Naive thymus-derived CD4-positive, alpha-beta T cell (primary cell): ENCODE measurements at regions not wholly inside any gene's neighbourhood (a gene's known extent, or its start where the extent isn't known, plus 50 kb on each side); places are given as distances from the start of the nearest gene placed in this dataset.

ENCODE experiments used
- ATAC-seq: fragments of 150-1000 bp; cut with Tn5 transposase; 2 replicates; pipeline ENCODE4 v1.10.0; 2021; ENCODE audit warnings: mild to moderate bottlenecking, moderate library complexity
- CTCF ChIA-PET: fragments of 350-600 bp; sonication (Branson Sonifier 250); formaldehyde crosslinking; loops from one replicate; lab custom pipeline; 2021; ENCODE audit warnings: antibody characterized with exemption; lab: Charles Lee
- POLR2A ChIA-PET: fragments of 350-600 bp; sonication (Branson Sonifier 250); formaldehyde crosslinking; loops from one replicate; lab custom pipeline; 2021; ENCODE audit warnings: antibody characterized with exemption, inconsistent platforms; lab: Charles Lee
- DNase-seq, 9 donors: peaks; one replicate each; pipeline versions ENCODE4 v3.0.0 to v3.0.0-alpha.2; 2020 to 2022; ENCODE audit warnings: mixed read lengths in 1 of 9
- H3K27ac ChIP-seq: one replicate; pipeline ENCODE4 v1.7.0; 2013; ENCODE audit warnings: mild to moderate bottlenecking, low read depth, low read length, moderate library complexity
- H3K27me3 ChIP-seq, 2 donors: one replicate each; pipeline ENCODE4 v1.7.0; 2013; ENCODE audit warnings: low read length in 2 of 2, mild to moderate bottlenecking in 2 of 2, moderate library complexity in 2 of 2; ENCODE audit not compliant: control insufficient read depth in 2 of 2, insufficient read depth in 2 of 2
- H3K36me3 ChIP-seq, 3 experiments: 1 replicate in 2 of 3; 2 replicates in 1 of 3; pipeline ENCODE4 v1.7.0; 2013; ENCODE audit warnings: low read length in 3 of 3, mild to moderate bottlenecking in 3 of 3, moderate library complexity in 1 of 3; ENCODE audit not compliant: insufficient read depth in 3 of 3, control insufficient read depth in 2 of 3
- H3K4me1 ChIP-seq, 2 donors: one replicate each; pipeline ENCODE4 v1.7.0; 2013; ENCODE audit warnings: low read length in 2 of 2, mild to moderate bottlenecking in 2 of 2, moderate library complexity in 1 of 2; ENCODE audit not compliant: control insufficient read depth in 2 of 2, insufficient read depth in 2 of 2
- H3K4me3 ChIP-seq: 2 replicates; pipeline ENCODE4 v1.7.0; 2013; ENCODE audit warnings: mild to moderate bottlenecking, low read length
- H3K9me3 ChIP-seq, 3 experiments: 1 replicate in 2 of 3; 2 replicates in 1 of 3; pipeline ENCODE4 v1.7.0; 2013; ENCODE audit warnings: low read length in 3 of 3; ENCODE audit not compliant: control insufficient read depth in 2 of 3
- H3K27ac Mint-ChIP-seq, 9 donors: one replicate each; pipeline ENCODE4 v1.8.0; 2020 to 2022; ENCODE audit warnings: mixed read lengths in 9 of 9, mild to moderate bottlenecking in 8 of 9, moderate library complexity in 5 of 9, inconsistent platforms in 2 of 9
- H3K27me3 Mint-ChIP-seq, 5 donors: one replicate each; pipeline ENCODE4 v1.8.0; 2021 to 2022; ENCODE audit warnings: mixed read lengths in 5 of 5, mild to moderate bottlenecking in 1 of 5
- H3K36me3 Mint-ChIP-seq, 5 donors: one replicate each; pipeline ENCODE4 v1.8.0; 2020 to 2022; ENCODE audit warnings: mixed read lengths in 5 of 5, mild to moderate bottlenecking in 3 of 5, inconsistent platforms in 1 of 5
- H3K4me1 Mint-ChIP-seq, 7 donors: one replicate each; pipeline ENCODE4 v1.8.0; 2020 to 2022; ENCODE audit warnings: mixed read lengths in 7 of 7, mild to moderate bottlenecking in 3 of 7, inconsistent platforms in 1 of 7
- H3K4me3 Mint-ChIP-seq, 10 donors: one replicate each; pipeline ENCODE4 v1.8.0; 2020 to 2022; ENCODE audit warnings: mild to moderate bottlenecking in 10 of 10, mixed read lengths in 10 of 10, moderate library complexity in 6 of 10, inconsistent platforms in 2 of 10
- H3K9me3 Mint-ChIP-seq, 11 donors: one replicate each; pipeline ENCODE4 v1.8.0; 2020 to 2022; ENCODE audit warnings: mixed read lengths in 11 of 11, mild to moderate bottlenecking in 4 of 11, inconsistent platforms in 1 of 11, moderate library complexity in 1 of 11
- intact Hi-C, 2 donors: fragments of 100-400 bp; cut with micrococcal nuclease; formaldehyde crosslinking; loops; one replicate each; pipeline ENCODE4 v1.15.1; 2023

DNA sequence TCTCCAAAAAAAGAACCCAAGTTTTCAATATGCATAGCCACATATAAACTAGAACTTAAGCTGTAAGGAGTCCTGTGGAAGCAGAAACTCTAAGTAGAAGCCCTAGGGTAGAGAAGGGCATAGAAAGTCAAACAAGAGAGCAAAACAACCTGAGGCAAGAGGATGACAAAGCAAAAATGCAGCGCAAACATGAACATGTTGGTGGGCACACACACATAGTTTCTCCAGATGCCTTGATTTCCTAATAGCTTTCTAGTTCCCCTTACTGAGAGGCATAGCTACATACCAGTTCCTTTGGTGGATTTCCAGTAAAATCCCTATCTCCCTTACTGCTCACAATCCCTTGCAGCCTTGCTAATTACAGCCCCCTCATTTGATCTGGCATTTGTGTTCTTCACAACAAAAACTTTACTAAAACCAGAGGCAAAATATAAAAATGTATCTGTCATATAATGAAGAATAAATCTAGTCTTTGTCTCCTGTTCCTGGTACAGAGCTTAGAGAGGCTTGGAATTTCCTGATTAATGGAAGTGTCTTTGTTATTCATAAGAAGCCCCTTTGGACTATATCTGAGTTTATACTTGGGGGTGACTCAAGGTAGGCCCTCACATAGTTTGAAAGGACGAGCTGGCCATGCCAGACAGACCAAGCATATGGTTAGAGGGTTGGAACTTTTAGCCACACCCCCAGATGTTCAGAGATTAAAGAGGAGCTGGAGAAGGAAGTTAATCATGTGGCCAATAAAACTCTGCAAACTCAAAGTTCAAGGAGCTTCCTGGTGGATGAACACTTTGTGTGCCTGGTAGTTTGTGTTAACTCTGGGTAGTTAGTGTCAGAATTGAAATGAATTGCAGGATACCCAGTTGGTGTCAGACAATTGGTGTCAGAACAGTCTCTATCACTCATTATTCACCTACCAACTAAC is 52.7 kb upstream of the ZCCHC13 start:
- no peak for DNase-seq
- H3K4me3 Mint-ChIP-seq: no peak overlapping the region
- intact Hi-C loops: no loop called here
- H3K4me1 ChIP-seq: no peaks in the 10 kb centered on the region
- ChIA-PET CTCF (no interaction called here), POLR2A (no interaction called here)
- no peaks in the 10 kb centered on the region for H3K9me3 ChIP-seq
- no peaks in the 10 kb centered on the region for H3K27me3 Mint-ChIP-seq
- H3K27me3 ChIP-seq: no peaks in the 10 kb centered on the region
- H3K27ac Mint-ChIP-seq: peak overlapping the region in 2 of 9 donors; percentile 9 to 66
- peaks cover 0 to 5% (median 0%) of the 10 kb centered on the region in 3 experiments for H3K36me3 ChIP-seq
- no peaks in the 10 kb centered on the region for H3K9me3 Mint-ChIP-seq
- no peak overlapping the region for H3K27ac ChIP-seq
- H3K4me3 ChIP-seq: no peak overlapping the region
- H3K36me3 Mint-ChIP-seq: peaks cover 0 to 29% (median 9%) of the 10 kb centered on the region in 5 donors
- ATAC-seq: peak; percentile 57
- H3K4me1 Mint-ChIP-seq: peaks cover 0 to 14% (median 10%) of the 10 kb centered on the region in 7 donors

GRCh38 chrX:74250574-74250973 is 53.4 kb upstream of the ZCCHC13 start:
- Histone ChIP-seq H3K4me3 (no peak overlapping the region), H3K27me3 (no peaks in the 10 kb centered on the region), H3K36me3 (peaks cover 0 to 5% (median 0%) of the 10 kb centered on the region in 3 experiments), H3K27ac (no peak overlapping the region), H3K4me1 (no peaks in the 10 kb centered on the region), H3K9me3 (no peaks in the 10 kb centered on the region)
- Mint-ChIP-seq H3K27me3 (no peaks in the 10 kb centered on the region), H3K9me3 (no peaks in the 10 kb centered on the region), H3K36me3 (peaks cover 0 to 25% (median 9%) of the 10 kb centered on the region in 5 donors), H3K4me1 (peaks cover 0 to 14% (median 10%) of the 10 kb centered on the region in 7 donors), H3K4me3 (no peak overlapping the region), H3K27ac (no peak overlapping the region)
- ATAC-seq (no peak), DNase-seq (no peak)
- ChIA-PET POLR2A (no interaction called here), CTCF (no interaction called here)
- intact Hi-C loops: no loop called here

- H3K4me1 ChIP-seq: no peaks in the 10 kb centered on the region
- Mint-ChIP-seq H3K36me3 (peaks cover 0 to 29% (median 10%) of the 10 kb centered on the region in 5 donors), H3K27ac (no peak overlapping the region), H3K27me3 (no peaks in the 10 kb centered on the region), H3K4me3 (no peak overlapping the region), H3K4me1 (peaks cover 0 to 14% (median 10%) of the 10 kb centered on the region in 7 donors), H3K9me3 (no peaks in the 10 kb centered on the region)
- POLR2A ChIA-PET: no interaction called here
- H3K36me3 ChIP-seq: peaks cover 0 to 5% (median 0%) of the 10 kb centered on the region in 3 experiments
- H3K4me3 ChIP-seq: no peak overlapping the region
- DNase-seq (no peak), ATAC-seq (no peak)
- CTCF ChIA-PET: no interaction called here
- no peaks in the 10 kb centered on the region for H3K9me3 ChIP-seq
- H3K27me3 ChIP-seq: no peaks in the 10 kb centered on the region
- intact Hi-C loops: loop anchor here in 1 of 2 donors (5.0 kb wide), 1 partner anchor 42 kb away; no protein-coding TSS in a partner anchor
- H3K27ac ChIP-seq: no peak overlapping the region
Observed at GRCh38 chrX:74249963-74250362, 54.0 kb upstream of the ZCCHC13 start.

- ChIA-PET POLR2A (interaction anchor here (0.5 kb wide), 1 partner anchor 240 kb away, joined by 3 read pairs; no protein-coding TSS in a partner anchor), CTCF (no interaction called here)
- Histone ChIP-seq H3K9me3 (no peaks in the 10 kb centered on the region), H3K27ac (no peak overlapping the region), H3K4me1 (no peaks in the 10 kb centered on the region), H3K4me3 (no peak overlapping the region), H3K27me3 (no peaks in the 10 kb centered on the region), H3K36me3 (no peaks in the 10 kb centered on the region)
- no peak for DNase-seq
- Mint-ChIP-seq H3K4me3 (no peak overlapping the region), H3K36me3 (peaks cover 0 to 22% (median 10%) of the 10 kb centered on the region in 5 donors), H3K27ac (no peak overlapping the region), H3K27me3 (no peaks in the 10 kb centered on the region), H3K9me3 (no peaks in the 10 kb centered on the region), H3K4me1 (peaks cover 0 to 12% (median 10%) of the 10 kb centered on the region in 7 donors)
- intact Hi-C loops: loop anchor here in 1 of 2 donors (5.0 kb wide), 1 partner anchor 43 kb away; no protein-coding TSS in a partner anchor
- no peak for ATAC-seq
Observed at GRCh38 chrX:74248889-74249288, 55.1 kb upstream of the ZCCHC13 start.

DNA sequence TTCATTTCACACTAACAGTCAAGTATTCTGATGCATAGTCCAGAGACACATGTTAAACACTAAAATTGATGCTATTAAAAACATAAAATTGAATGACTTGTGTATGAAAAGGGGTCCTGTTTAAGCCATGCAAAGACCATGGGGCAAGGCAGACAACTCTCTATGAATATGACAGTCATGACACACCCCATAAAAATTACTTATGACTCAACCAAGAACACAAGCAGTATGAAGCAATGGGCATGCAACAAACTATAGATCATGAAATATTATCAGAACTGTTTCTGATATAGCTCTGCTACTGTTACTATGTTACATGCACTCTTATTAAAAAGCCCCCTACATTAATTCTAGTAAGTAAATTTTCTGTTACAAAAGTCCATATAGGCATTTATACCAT is 57.5 kb upstream of the ZCCHC13 start:
- no peaks in the 10 kb centered on the region for H3K9me3 Mint-ChIP-seq
- H3K27ac Mint-ChIP-seq: no peak overlapping the region
- DNase-seq (no peak), ATAC-seq (no peak)
- no peaks in the 10 kb centered on the region for H3K27me3 ChIP-seq
- peaks cover 0 to 12% (median 9%) of the 10 kb centered on the region in 7 donors for H3K4me1 Mint-ChIP-seq
- H3K4me3 Mint-ChIP-seq: no peak overlapping the region
- intact Hi-C loops: loop anchor here in 1 of 2 donors (5.0 kb wide), 1 partner anchor 46 kb away; no protein-coding TSS in a partner anchor
- no peaks in the 10 kb centered on the region for H3K36me3 ChIP-seq
- H3K27me3 Mint-ChIP-seq: no peaks in the 10 kb centered on the region
- POLR2A ChIA-PET: no interaction called here
- H3K4me1 ChIP-seq: no peaks in the 10 kb centered on the region
- H3K27ac ChIP-seq: no peak overlapping the region
- H3K36me3 Mint-ChIP-seq: peaks cover 0 to 25% (median 10%) of the 10 kb centered on the region in 5 donors
- no peak overlapping the region for H3K4me3 ChIP-seq
- H3K9me3 ChIP-seq: no peaks in the 10 kb centered on the region
- CTCF ChIA-PET: no interaction called here

DNA sequence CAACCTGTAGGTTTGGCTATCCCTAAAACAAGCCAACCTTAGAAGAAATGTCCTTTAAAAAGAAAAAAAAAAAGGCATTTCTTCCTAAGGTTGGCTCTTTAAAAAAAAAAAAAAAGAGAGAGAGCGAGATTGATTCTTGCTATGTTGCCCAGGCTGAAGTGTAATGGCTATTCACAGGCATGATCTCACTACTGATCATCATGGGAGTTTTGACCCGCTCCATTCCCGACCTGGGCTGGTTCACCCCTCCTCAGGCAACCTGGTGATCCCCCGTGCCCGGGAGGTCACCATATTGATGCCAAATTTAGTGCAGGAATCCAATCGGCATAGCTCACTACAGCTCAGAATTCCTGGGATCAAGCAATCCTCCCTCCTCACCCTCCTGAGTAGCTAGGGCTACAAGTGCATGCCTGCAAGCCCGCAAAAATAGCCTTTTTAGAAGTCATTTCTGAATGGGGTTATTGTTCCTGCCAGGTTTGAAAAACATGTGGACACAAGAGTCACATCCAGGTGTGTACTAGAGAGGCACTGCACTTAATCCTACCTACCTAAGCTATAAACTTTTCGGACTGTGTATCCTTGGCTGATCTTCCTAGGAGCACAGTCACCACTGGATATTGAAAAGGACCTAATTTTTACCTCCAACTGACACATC is 61.4 kb upstream of the ZCCHC13 start:
- Histone ChIP-seq H3K27ac (no peak overlapping the region), H3K4me1 (no peaks in the 10 kb centered on the region), H3K4me3 (no peak overlapping the region), H3K36me3 (peaks cover 0 to 4% (median 0%) of the 10 kb centered on the region in 3 experiments), H3K9me3 (no peaks in the 10 kb centered on the region), H3K27me3 (no peaks in the 10 kb centered on the region)
- CTCF ChIA-PET: no interaction called here
- H3K27me3 Mint-ChIP-seq: no peaks in the 10 kb centered on the region
- DNase-seq: no peak
- peaks cover 0 to 19% (median 8%) of the 10 kb centered on the region in 5 donors for H3K36me3 Mint-ChIP-seq
- no peaks in the 10 kb centered on the region for H3K9me3 Mint-ChIP-seq
- ATAC-seq: no peak
- H3K4me1 Mint-ChIP-seq: peaks cover 0 to 21% (median 5%) of the 10 kb centered on the region in 7 donors
- H3K27ac Mint-ChIP-seq: peak overlapping the region in 3 of 9 donors; percentile 5 to 71 (median 14)
- H3K4me3 Mint-ChIP-seq: no peak overlapping the region
- intact Hi-C loops: no loop called here
- POLR2A ChIA-PET: interaction anchor here (0.6 kb wide), 1 partner anchor 372 kb away, joined by 3 read pairs; no protein-coding TSS in a partner anchor
